Epithelial cell of esophagus (primary cell): ENCODE measurements at regions not wholly inside any gene's neighbourhood (a gene's known extent, or its start where the extent isn't known, plus 50 kb on each side); places are given as distances from the start of the nearest gene placed in this dataset.

Experiments used
- DNase-seq: peaks from one replicate; pipeline ENCODE4 v3.0.0; 2010; ENCODE audit warnings: low read depth
- H3K4me3 ChIP-seq: 2 replicates; pipeline ENCODE4 v1.5.1; 2011; ENCODE audit warnings: mild to moderate bottlenecking, low read length, control low read depth
- TF ChIP-seq, protein P1 (sequence below): IDR thresholded peaks from 2 replicates; pipeline ENCODE4 v1.5.1; 2011; ENCODE audit warnings: low read depth, mild to moderate bottlenecking, low read length, control low read depth, inconsistent platforms; ENCODE audit not compliant: insufficient read depth; ENCODE audit errors: missing control alignments

DNA sequence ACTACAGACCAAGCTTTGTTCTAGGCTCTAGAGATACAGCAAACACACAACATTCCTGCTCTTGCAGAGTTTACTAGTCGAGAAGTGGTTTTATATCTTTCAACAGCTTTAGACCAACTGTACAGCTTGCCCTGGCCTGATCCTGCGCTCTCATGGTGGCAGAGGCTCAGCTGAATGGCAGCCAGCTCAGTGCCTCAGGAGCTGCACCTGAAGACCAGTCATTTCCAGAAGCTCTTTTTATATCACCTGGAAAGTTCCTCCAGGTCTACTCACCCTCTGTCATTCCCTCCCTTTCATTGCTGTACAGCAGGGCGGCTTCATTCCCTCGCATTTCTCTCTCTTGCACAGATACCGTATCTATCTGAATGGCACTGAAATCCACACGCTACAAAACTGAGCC is 319.8 kb downstream of the GATA3 start:
- no peak overlapping the region for H3K4me3 ChIP-seq
- DNase-seq: no peak
- TF ChIP-seq, protein P1, sequence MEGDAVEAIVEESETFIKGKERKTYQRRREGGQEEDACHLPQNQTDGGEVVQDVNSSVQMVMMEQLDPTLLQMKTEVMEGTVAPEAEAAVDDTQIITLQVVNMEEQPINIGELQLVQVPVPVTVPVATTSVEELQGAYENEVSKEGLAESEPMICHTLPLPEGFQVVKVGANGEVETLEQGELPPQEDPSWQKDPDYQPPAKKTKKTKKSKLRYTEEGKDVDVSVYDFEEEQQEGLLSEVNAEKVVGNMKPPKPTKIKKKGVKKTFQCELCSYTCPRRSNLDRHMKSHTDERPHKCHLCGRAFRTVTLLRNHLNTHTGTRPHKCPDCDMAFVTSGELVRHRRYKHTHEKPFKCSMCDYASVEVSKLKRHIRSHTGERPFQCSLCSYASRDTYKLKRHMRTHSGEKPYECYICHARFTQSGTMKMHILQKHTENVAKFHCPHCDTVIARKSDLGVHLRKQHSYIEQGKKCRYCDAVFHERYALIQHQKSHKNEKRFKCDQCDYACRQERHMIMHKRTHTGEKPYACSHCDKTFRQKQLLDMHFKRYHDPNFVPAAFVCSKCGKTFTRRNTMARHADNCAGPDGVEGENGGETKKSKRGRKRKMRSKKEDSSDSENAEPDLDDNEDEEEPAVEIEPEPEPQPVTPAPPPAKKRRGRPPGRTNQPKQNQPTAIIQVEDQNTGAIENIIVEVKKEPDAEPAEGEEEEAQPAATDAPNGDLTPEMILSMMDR: no peak

DNA sequence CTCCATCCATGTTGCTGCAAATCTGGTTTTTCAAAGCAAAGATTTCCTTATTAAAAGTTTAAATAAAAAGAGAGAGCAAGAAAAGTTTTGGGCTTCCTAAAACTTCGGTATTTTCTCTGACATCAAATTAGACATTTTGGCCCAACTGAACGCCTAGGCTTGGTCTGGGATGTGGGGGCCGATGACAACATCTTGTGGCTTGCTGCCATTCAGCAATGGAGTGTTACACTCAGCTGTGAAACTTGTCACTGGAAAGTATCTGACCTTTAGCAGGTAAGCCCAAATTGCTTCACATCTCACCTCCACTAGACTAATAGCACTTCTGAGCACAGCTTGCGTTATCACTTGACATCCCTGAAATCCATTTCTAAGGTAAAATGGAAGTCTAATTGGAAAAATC is 320.6 kb downstream of the GATA3 start:
- H3K4me3 ChIP-seq: no peak overlapping the region
- TF ChIP-seq, protein P1: no peak
- DNase-seq: no peak

DNA sequence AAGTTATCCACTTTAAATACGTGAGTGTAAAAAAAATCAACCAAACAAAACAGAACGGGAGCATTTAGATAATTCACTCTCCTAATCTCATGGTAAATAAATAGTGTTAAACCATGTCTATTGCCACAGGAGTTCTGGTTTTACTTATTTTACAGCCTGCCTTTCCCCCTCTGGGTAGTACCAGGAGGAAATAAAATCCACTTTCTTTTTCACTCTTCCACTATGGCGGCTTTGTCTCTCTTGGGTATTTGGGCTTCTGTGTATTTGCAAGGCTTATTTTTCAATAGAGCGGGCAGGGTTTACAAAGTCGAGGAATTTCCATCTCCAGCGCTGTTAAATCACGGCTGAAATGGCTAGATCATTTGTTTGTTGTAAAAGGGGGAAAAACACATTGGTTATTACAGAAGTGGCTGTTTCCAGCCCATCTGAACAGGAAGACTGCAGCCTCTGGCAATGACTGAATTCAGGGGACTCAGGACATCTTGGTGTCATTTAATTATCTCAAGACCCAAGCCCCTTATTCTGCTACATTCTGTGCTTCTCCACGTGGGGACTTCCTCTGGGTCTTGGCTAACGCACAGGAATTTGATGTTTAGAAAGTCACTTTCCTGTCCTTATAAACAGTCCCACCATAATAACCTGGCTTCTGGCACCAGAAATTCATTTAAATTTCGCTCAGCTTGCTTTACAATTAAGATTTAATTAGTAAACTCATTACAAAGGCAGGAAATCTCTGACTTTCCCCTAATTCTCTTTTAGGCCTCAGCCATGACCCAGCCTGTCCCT is 323.9 kb downstream of the GATA3 start:
- TF ChIP-seq, protein P1: no peak
- H3K4me3 ChIP-seq: no peak overlapping the region
- DNase-seq: no peak

DNA sequence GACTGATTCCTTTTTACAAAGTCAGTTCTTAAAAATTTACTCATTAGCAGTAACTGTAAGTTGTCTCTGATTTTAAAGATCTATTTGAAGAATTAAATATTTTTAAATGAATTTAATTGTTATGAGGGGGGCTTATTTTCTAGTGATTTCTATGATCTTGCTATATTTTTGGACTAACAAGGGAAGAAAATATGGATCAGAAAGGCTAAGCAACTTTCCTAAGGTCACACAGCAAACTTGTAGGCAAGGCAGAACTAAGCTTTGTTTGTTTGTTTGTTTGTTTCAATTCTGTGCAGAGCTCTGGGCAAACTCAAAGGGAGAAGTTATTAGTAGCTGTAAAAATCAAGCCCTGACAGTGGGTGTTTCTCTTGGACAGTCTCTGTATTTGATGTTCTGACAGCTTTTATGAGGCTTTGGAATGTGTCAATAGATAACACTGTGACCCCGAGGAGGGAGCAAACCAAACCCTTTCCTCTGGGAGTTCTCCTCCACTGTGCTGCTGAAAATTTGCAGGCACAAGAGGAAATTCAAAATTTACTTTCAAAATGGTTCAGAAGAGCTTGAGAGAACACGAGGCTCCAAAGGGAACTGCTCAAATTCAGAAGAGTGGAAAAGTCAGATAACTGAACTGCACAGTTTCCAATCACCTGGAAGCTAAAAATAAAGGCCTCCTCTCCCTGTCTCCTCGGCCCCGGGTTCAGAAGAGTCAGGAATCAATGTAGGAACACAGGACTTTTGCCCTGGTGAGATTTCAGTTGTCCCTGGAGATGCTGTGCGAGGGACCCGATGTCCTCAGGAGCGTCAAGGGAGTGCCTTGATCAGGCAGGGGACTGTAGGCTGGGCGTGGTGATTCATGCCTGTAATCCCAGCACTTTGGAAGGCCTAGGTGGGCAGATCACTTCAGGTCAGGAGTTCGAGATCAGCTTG is 325.7 kb downstream of the GATA3 start:
- TF ChIP-seq, protein P1: no peak
- DNase-seq: no peak
- H3K4me3 ChIP-seq: no peak overlapping the region

DNA sequence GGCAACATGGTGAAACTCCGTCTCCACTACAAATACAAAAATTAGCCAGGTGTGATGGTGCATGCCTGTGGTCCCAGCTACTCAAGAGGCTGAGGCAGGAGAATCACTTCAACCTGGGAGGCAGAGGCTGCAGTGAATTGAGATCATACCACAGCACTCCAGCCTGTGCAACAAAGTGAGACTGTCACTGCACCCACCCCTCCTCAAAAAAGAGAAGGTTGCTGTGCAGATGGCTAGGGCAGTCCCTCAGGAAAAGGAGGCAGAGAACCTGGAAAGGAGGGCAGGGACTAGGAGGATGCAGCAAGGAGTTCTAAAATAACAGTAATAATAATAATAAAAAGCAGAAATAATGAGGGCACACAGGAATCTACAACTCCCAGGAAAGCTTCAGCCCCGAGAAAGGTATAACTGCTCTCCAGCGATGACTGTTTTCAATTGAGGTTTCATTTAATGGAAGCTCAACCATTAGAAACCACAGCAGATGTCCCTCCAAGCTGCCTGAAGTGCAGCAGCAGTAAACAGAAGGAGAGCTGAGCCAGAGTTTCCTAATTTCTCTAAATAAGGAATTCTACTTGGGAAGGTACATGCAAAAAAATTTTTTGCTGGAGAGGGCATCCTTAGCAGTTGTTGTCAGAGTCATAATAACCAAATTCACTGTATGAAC is 326.5 kb downstream of the GATA3 start:
- DNase-seq: no peak
- TF ChIP-seq, protein P1: no peak
- no peak overlapping the region for H3K4me3 ChIP-seq

DNA sequence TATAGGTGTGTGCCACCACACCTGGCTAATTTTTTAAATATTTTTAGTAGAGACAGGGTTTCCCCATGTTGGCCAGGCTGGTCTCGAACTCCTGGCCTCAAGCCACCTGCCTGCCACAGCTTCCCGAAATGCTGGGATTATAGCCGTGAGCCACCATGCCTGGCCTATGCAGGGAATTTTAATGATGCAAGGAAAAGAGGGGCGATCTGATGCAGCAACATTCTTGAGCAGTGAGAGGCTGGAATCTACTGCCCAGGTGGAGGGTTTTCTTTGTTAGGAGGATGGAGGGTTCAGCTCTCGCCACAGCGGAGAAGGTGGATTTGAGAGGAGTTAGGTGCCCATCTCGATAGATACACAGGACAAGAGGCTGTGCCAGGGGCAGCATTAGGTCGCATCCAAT is 332.3 kb downstream of the GATA3 start:
- TF ChIP-seq, protein P1: no peak
- DNase-seq: no peak
- no peak overlapping the region for H3K4me3 ChIP-seq
